OCI-LY1 (cell line): ENCODE measurements at regions not wholly inside any gene's neighbourhood (a gene's known extent, or its start where the extent isn't known, plus 50 kb on each side); places are given as distances from the start of the nearest gene placed in this dataset.

Experiments
- H2AFZ ChIP-seq: fragments of 200-600 bp; sonication (generic), shearing (Covaris generic); 2 replicates; pipeline ENCODE4 v1.6.0; 2014; ENCODE audit warnings: antibody characterized with exemption, mild to moderate bottlenecking, low read length
- H3F3A ChIP-seq: fragments of 200-600 bp; sonication (generic), shearing (Covaris generic); 2 replicates; pipeline ENCODE4 v1.6.0; 2014; ENCODE audit warnings: mild to moderate bottlenecking, antibody characterized with exemption, low read length, moderate library complexity; ENCODE audit not compliant: insufficient read depth
- H3K27ac ChIP-seq: fragments of 200-600 bp; sonication (generic); 2 replicates; pipeline ENCODE4 v1.5.1; 2014; ENCODE audit warnings: low read length, mixed run types, mild to moderate bottlenecking, low read depth; ENCODE audit not compliant: poor library complexity, severe bottlenecking
- H3K27me3 ChIP-seq: fragments of 200-600 bp; sonication (generic); 2 replicates; pipeline ENCODE4 v1.6.0; 2014; ENCODE audit warnings: antibody characterized with exemption, mild to moderate bottlenecking, low read length, moderate library complexity; ENCODE audit not compliant: insufficient read depth
- H3K36me3 ChIP-seq: fragments of 200-600 bp; sonication (generic); 2 replicates; pipeline ENCODE4 v1.6.1; 2014; ENCODE audit warnings: mild to moderate bottlenecking, antibody characterized with exemption, low read length, moderate library complexity, mixed read lengths; ENCODE audit not compliant: insufficient read depth
- H3K4me1 ChIP-seq: fragments of 200-600 bp; sonication (generic); 2 replicates; pipeline ENCODE4 v1.5.1; 2014; ENCODE audit warnings: mild to moderate bottlenecking, low read length, moderate library complexity; ENCODE audit not compliant: insufficient read depth, severe bottlenecking
- H3K4me2 ChIP-seq: fragments of 200-600 bp; sonication (generic), shearing (Covaris generic); 2 replicates; pipeline ENCODE4 v1.6.1; 2014; ENCODE audit warnings: low read length
- H3K4me3 ChIP-seq: fragments of 200-600 bp; sonication (generic); 2 replicates; pipeline ENCODE4 v1.5.1; 2014; ENCODE audit warnings: low read length, low read depth, mild to moderate bottlenecking, mixed read lengths; ENCODE audit not compliant: poor library complexity, severe bottlenecking
- H3K79me2 ChIP-seq: fragments of 200-600 bp; shearing (Covaris generic); 2 replicates; pipeline ENCODE4 v1.6.1; 2016; ENCODE audit warnings: mixed run types, low read length, mixed read lengths; ENCODE audit not compliant: insufficient read depth
- H3K9ac ChIP-seq: fragments of 200-600 bp; sonication (generic), shearing (Covaris generic); 2 replicates; pipeline ENCODE4 v1.6.1; 2014; ENCODE audit warnings: mild to moderate bottlenecking, low read length, mixed read lengths
- H3K9me2 ChIP-seq: fragments of 200-600 bp; sonication (generic), shearing (Covaris generic); 2 replicates; pipeline ENCODE4 v1.6.1; 2014; ENCODE audit warnings: low read depth, mild to moderate bottlenecking, low read length, mixed read lengths
- H3K9me3 ChIP-seq: fragments of 200-600 bp; shearing (Covaris generic); 2 replicates; pipeline ENCODE4 v1.6.1; 2014; ENCODE audit warnings: low read length, mixed read lengths
- H4K20me1 ChIP-seq: fragments of 200-600 bp; sonication (generic), shearing (Covaris generic); 2 replicates; pipeline ENCODE4 v1.6.0; 2016; ENCODE audit warnings: mild to moderate bottlenecking, low read length; ENCODE audit not compliant: insufficient read depth
- CTCF ChIP-seq: fragments of 200-600 bp; sonication (generic), shearing (Covaris generic); IDR thresholded peaks from 2 replicates; pipeline ENCODE4 v1.5.1; 2017; ENCODE audit warnings: mild to moderate bottlenecking, antibody characterized with exemption, low read length, moderate library complexity, mixed read lengths
- EZH2 ChIP-seq: fragments of 200-600 bp; sonication (generic), shearing (Covaris generic); IDR thresholded peaks from 2 replicates; pipeline ENCODE4 v1.8.0; 2017; ENCODE audit warnings: borderline replicate concordance, mixed run types, mild to moderate bottlenecking, antibody characterized with exemption, low read length, moderate library complexity, mixed read lengths

GRCh38 chr4:90025248-90025647 is 101.9 kb upstream of the CCSER1 start:
- Histone ChIP-seq H3K9me3 (no peaks in the 10 kb centered on the region), H3K9ac (no peak overlapping the region), H3K4me2 (no peak overlapping the region), H3K4me3 (no peak overlapping the region), H3K27me3 (no peaks in the 10 kb centered on the region), H3K9me2 (no peaks in the 10 kb centered on the region), H3K36me3 (no peaks in the 10 kb centered on the region), H3K79me2 (no peaks in the 10 kb centered on the region), H3K27ac (no peak overlapping the region), H4K20me1 (no peaks in the 10 kb centered on the region), H3K4me1 (no peaks in the 10 kb centered on the region), H3F3A (no peaks in the 10 kb centered on the region), H2AFZ (no peak overlapping the region)
- TF ChIP-seq EZH2 = no peak
- TF ChIP-seq CTCF = peak; percentile 19; the same call in 1 of the 2 replicates

GRCh38 chr4:90027565-90027964 is 99.6 kb upstream of the CCSER1 start:
- TF ChIP-seq EZH2 (no peak), CTCF (no peak)
- H3K4me2 ChIP-seq = no peak overlapping the region
- H2AFZ ChIP-seq = no peak overlapping the region
- H3K4me3 ChIP-seq = no peak overlapping the region
- H3K27ac ChIP-seq = no peak overlapping the region
- no peaks in the 10 kb centered on the region for H3K9me2 ChIP-seq
- no peaks in the 10 kb centered on the region for H4K20me1 ChIP-seq
- no peak overlapping the region for H3K9ac ChIP-seq
- H3F3A ChIP-seq = no peaks in the 10 kb centered on the region
- no peaks in the 10 kb centered on the region for H3K36me3 ChIP-seq
- H3K27me3 ChIP-seq = no peaks in the 10 kb centered on the region
- no peaks in the 10 kb centered on the region for H3K4me1 ChIP-seq
- no peaks in the 10 kb centered on the region for H3K79me2 ChIP-seq
- no peaks in the 10 kb centered on the region for H3K9me3 ChIP-seq

DNA sequence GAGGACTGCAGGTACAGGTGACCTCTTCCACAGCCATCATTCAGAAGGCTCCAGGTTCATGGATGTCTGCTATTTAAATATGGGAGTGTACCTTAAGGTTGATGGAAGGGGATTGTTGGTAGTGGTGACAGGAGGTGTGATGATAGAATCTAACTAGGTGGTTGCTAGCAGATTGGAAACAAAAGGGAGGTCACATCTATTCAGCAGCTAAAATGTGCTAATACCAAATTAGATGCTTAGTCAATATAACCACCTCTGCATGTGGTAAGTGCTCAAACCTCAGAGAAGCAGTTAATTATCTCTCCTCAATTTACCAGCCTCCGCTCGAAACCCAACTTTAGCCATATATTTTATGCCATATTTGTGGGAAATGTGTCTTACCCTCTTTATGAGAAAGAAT is 98.7 kb upstream of the CCSER1 start:
- H3K36me3 ChIP-seq = no peaks in the 10 kb centered on the region
- no peak for TF ChIP-seq EZH2
- no peak for TF ChIP-seq CTCF
- no peak overlapping the region for H3K27ac ChIP-seq
- no peaks in the 10 kb centered on the region for H3F3A ChIP-seq
- H2AFZ ChIP-seq = no peak overlapping the region
- H3K9me2 ChIP-seq = no peaks in the 10 kb centered on the region
- no peaks in the 10 kb centered on the region for H3K9me3 ChIP-seq
- no peaks in the 10 kb centered on the region for H3K27me3 ChIP-seq
- H3K4me1 ChIP-seq = no peaks in the 10 kb centered on the region
- no peak overlapping the region for H3K4me3 ChIP-seq
- H4K20me1 ChIP-seq = no peaks in the 10 kb centered on the region
- no peak overlapping the region for H3K9ac ChIP-seq
- no peak overlapping the region for H3K4me2 ChIP-seq
- H3K79me2 ChIP-seq = no peaks in the 10 kb centered on the region
